HepG2 (cell line): ENCODE measurements at regions not wholly inside any gene's neighbourhood (a gene's known extent, or its start where the extent isn't known, plus 50 kb on each side); places are given as distances from the start of the nearest gene placed in this dataset.

ENCODE experiments used
- ATAC-seq: fragments of 200-7000 bp; cut with Tn5 transposase; 3 replicates; pipeline ENCODE4 v1.9.1; 2020; ENCODE audit warnings: mild to moderate bottlenecking, moderate library complexity
- BruUV-seq: library from RNA; stranded (reverse); fragments of 400-500 nt; replicated peaks from 2 replicates; lab custom pipeline; 2021; lab: Mats Ljungman, UMichigan
- CTCF ChIA-PET: fragments of 300-600 bp; formaldehyde crosslinking; extraction: SDS; loops from one replicate; lab custom pipeline; 2021; ENCODE audit warnings: low total read pairs, inconsistent platforms, low intra/inter-chr PET ratio; lab: Yijun Ruan, JAX
- POLR2A ChIA-PET: fragments of 350-600 bp; sonication (Branson Sonifier 250); formaldehyde crosslinking; loops from one replicate; lab custom pipeline; 2020; ENCODE audit warnings: antibody characterized with exemption, inconsistent platforms; lab: Yijun Ruan, JAX
- DNase-seq: peaks from one replicate; pipeline ENCODE4 v3.0.0-alpha.2; 2015; ENCODE audit warnings: low spot score
- FAIRE-seq: peaks from 3 replicates; lab custom pipeline; 2011; peaks lifted over from hg19 to GRCh38; lab: Jason Lieb, UNC
- H2AFZ ChIP-seq: one replicate; pipeline ENCODE4 v1.6.1; 2011; ENCODE audit warnings: low read length, inconsistent platforms
- H3K27ac ChIP-seq: fragments of 300-600 bp; 3 replicates; pipeline ENCODE4 v1.8.0; 2011; ENCODE audit warnings: mixed run types, mild to moderate bottlenecking, mixed read lengths, low read length, inconsistent platforms; ENCODE audit not compliant: insufficient read depth; ENCODE audit errors: extremely low read length
- H3K27me3 ChIP-seq, 2 experiments: fragments of 200-600 bp in 1 of 2; 2 replicates in 1 of 2; 3 replicates in 1 of 2; pipeline versions ENCODE4 v1.6.0 to v1.8.0; 2011; ENCODE audit warnings: low read length in 2 of 2, mild to moderate bottlenecking in 2 of 2, moderate library complexity in 2 of 2, inconsistent platforms in 1 of 2; ENCODE audit not compliant: insufficient read depth in 2 of 2, control insufficient read depth in 1 of 2
- H3K36me3 ChIP-seq, 2 experiments: fragments of 200-600 bp in 1 of 2; replicated peaks in 1 of 2; 2 replicates in 1 of 2; 3 replicates in 1 of 2; pipeline versions ENCODE4 v1.5.1 to v1.8.0; 2011; ENCODE audit warnings: low read length in 2 of 2, inconsistent platforms in 1 of 2; ENCODE audit not compliant: insufficient read depth in 2 of 2, control insufficient read depth in 1 of 2
- H3K4me1 ChIP-seq: 2 replicates; pipeline ENCODE4 v1.5.1; 2012; ENCODE audit warnings: low read length, inconsistent platforms; ENCODE audit not compliant: insufficient read depth
- H3K4me2 ChIP-seq: 2 replicates; pipeline ENCODE4 v1.6.0; 2011; ENCODE audit warnings: low read depth, low read length, inconsistent platforms
- H3K4me3 ChIP-seq, 3 experiments: fragments of 200-600 bp in 1 of 3; sonication (generic), shearing (Covaris generic) in 1 of 3; replicated peaks in 1 of 3; 2 replicates each; pipeline ENCODE4 v1.5.1; 2011 to 2016; ENCODE audit warnings: low read length in 3 of 3, inconsistent platforms in 2 of 3, low read depth in 2 of 3, mild to moderate bottlenecking in 2 of 3, control low read depth in 1 of 3, mixed read lengths in 1 of 3; ENCODE audit not compliant: insufficient read depth in 1 of 3
- H3K79me2 ChIP-seq: one replicate; pipeline ENCODE4 v1.6.1; 2011; ENCODE audit warnings: low read length, inconsistent platforms; ENCODE audit not compliant: insufficient read depth
- H3K9ac ChIP-seq: 2 replicates; pipeline ENCODE4 v1.6.0; 2011; ENCODE audit warnings: mild to moderate bottlenecking, low read depth, low read length, inconsistent platforms; ENCODE audit not compliant: insufficient read depth
- H3K9me3 ChIP-seq: 2 replicates; pipeline ENCODE4 v1.5.1; 2012; ENCODE audit warnings: mild to moderate bottlenecking, low read length
- H4K20me1 ChIP-seq: 2 replicates; pipeline ENCODE4 v1.6.0; 2011; ENCODE audit warnings: inconsistent platforms, mild to moderate bottlenecking, low read length, moderate library complexity; ENCODE audit not compliant: insufficient read depth
- HNRNPL ChIP-seq: fragments of 200-400 bp; formaldehyde crosslinking; IDR thresholded peaks from 2 replicates; pipeline ENCODE4 v1.6.1; 2017; ENCODE audit warnings: mild to moderate bottlenecking, low read depth, low read length
- KLF6 ChIP-seq: IDR thresholded peaks from 2 replicates; pipeline ENCODE4 v1.8.0; 2016; ENCODE audit warnings: missing biosample characterization, missing genetic modification reagents
- NFE2L1 ChIP-seq: sonication (generic); formaldehyde crosslinking; IDR thresholded peaks from 2 replicates; pipeline ENCODE4 v1.4.0; 2020; ENCODE audit warnings: missing genetic modification reagents, mild to moderate bottlenecking, borderline replicate concordance
- PCBP2 ChIP-seq: fragments of 200-400 bp; formaldehyde crosslinking; optimal IDR thresholded peaks from 2 replicates; pipeline ENCODE3; 2018; ENCODE audit warnings: low read length, low read depth; ENCODE audit not compliant: poor library complexity, severe bottlenecking
- PLRG1 ChIP-seq: fragments of 450-650 bp; conservative IDR thresholded peaks from 2 replicates; pipeline ENCODE4 v1.6.1; 2016
- TAF1 ChIP-seq: sonication (generic); formaldehyde crosslinking; IDR thresholded peaks from 2 replicates; pipeline ENCODE4 v1.4.0; 2020; ENCODE audit warnings: missing genetic modification reagents
- TEAD3 ChIP-seq: optimal IDR thresholded peaks from 2 replicates; pipeline ENCODE3; 2016; ENCODE audit warnings: borderline replicate concordance
- ZBTB14 ChIP-seq: sonication (generic); formaldehyde crosslinking; IDR thresholded peaks from 2 replicates; pipeline ENCODE4 v1.4.0; 2020; ENCODE audit warnings: missing genetic modification reagents
- ZFP36 ChIP-seq: fragments of 150-350 bp; IDR thresholded peaks from 2 replicates; pipeline ENCODE4 v1.6.1; 2018; ENCODE audit warnings: borderline replicate concordance, low read length, low read depth; ENCODE audit not compliant: partially characterized antibody
- ZNF224 ChIP-seq: sonication (generic); formaldehyde crosslinking; IDR thresholded peaks from 2 replicates; pipeline ENCODE4 v1.5.0; 2020; ENCODE audit warnings: mild to moderate bottlenecking, missing genetic modification reagents
- ZUFSP ChIP-seq: sonication (generic); formaldehyde crosslinking; IDR thresholded peaks from 2 replicates; pipeline ENCODE4 v1.9.0; 2021; ENCODE audit warnings: missing genetic modification reagents, mild to moderate bottlenecking, borderline replicate concordance
- in situ Hi-C: cut with HindIII; loops from 2 replicates; pipeline ENCODE4 v1.10.0; 2017; ENCODE audit warnings: low pct_unique_long_range_greater_than_20kb; ENCODE audit not compliant: extremely low pct_ligation_motif_present
- intact Hi-C: fragments of 100-400 bp; cut with micrococcal nuclease; formaldehyde crosslinking; loops from one replicate; pipeline ENCODE4 v1.10.0; 2022; ENCODE audit not compliant: unreplicated experiment

GRCh38 chr4:129999156-129999555 lies 903.2 kb downstream of the C4orf33 start:
- H3K27ac ChIP-seq: no peak overlapping the region
- no peaks in the 10 kb centered on the region for H3K4me1 ChIP-seq
- H3K36me3 ChIP-seq: no peaks in the 10 kb centered on the region
- no TSS peak for BruUV-seq
- no peak for DNase-seq
- no peak overlapping the region for H3K4me2 ChIP-seq
- no peaks in the 10 kb centered on the region for H3K27me3 ChIP-seq
- no peak for TF ChIP-seq HNRNPL
- no peak for TF ChIP-seq PLRG1
- TF ChIP-seq ZUFSP: no peak
- TF ChIP-seq PCBP2: no peak
- no peak for TF ChIP-seq NFE2L1 (CRISPR knock-in tag)
- no peak for TF ChIP-seq KLF6 (CRISPR knock-in tag)
- TF ChIP-seq ZFP36: no peak
- no peak for TF ChIP-seq ZBTB14
- no peak for TF ChIP-seq ZNF224 (CRISPR knock-in tag)
- no peak for TF ChIP-seq TEAD3 (CRISPR knock-in tag)
- TF ChIP-seq TAF1: no peak
- no peaks in the 10 kb centered on the region for H3K9me3 ChIP-seq
- no peaks in the 10 kb centered on the region for H4K20me1 ChIP-seq
- in situ Hi-C loops: no loop called here
- FAIRE-seq: no peak
- no peak overlapping the region for H2AFZ ChIP-seq
- ChIA-PET CTCF (no interaction called here), POLR2A (no interaction called here)
- H3K4me3 ChIP-seq: no peak overlapping the region
- no peak overlapping the region for H3K9ac ChIP-seq
- ATAC-seq: no peak
- intact Hi-C loops: no loop called here
- no peaks in the 10 kb centered on the region for H3K79me2 ChIP-seq
